ENCODE measurements at regions not wholly inside any gene's neighbourhood (a gene's known extent, or its start where the extent isn't known, plus 50 kb on each side); places are given as distances from the start of the nearest gene placed in this dataset.

DNA sequence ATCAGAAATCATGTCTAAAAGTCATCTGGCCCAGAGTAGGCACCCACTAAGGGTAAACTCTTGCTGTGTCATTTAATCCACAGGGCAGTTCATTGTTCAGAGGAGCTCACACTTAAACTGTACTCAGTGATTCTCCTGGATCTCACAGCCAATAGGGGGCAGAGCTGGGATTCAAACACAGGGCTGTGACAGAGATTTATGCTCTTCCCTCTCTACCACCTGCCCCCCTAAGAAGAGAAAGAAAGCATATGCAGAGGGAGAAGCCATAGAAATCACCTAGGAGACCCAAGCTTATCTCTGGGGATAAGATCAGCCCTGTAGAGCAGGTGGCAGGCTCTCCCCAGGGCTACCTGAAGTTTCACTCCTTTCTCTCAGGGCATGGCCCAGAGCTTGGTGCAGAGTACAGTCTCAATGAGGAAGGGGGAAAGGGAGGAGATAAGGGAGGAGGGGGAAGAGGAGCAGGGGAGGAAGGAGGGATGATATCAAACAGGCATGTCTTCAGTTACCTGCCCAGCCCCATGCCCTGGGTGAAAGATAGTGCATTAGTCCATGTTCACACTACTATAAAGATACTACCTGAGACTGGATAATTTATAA is 51.8 kb upstream of the ADPGK start:
- Histone ChIP-seq H3K4me3 (no peak overlapping the region), H3K36me3 (no peaks in the 10 kb centered on the region), H3K9me3 (no peaks in the 10 kb centered on the region), H3K27ac (no peak overlapping the region), H3K4me1 (no peaks in the 10 kb centered on the region), H3K27me3 (no peaks in the 10 kb centered on the region)
- TF ChIP-seq POLR2A (IDR thresholded peaks at IDR 0.05) (no peak), EP300 (IDR thresholded peaks at IDR 0.05) (no peak), POLR2AphosphoS5 (IDR thresholded peaks at IDR 0.05) (no peak)
- TF ChIP-seq, protein P1, sequence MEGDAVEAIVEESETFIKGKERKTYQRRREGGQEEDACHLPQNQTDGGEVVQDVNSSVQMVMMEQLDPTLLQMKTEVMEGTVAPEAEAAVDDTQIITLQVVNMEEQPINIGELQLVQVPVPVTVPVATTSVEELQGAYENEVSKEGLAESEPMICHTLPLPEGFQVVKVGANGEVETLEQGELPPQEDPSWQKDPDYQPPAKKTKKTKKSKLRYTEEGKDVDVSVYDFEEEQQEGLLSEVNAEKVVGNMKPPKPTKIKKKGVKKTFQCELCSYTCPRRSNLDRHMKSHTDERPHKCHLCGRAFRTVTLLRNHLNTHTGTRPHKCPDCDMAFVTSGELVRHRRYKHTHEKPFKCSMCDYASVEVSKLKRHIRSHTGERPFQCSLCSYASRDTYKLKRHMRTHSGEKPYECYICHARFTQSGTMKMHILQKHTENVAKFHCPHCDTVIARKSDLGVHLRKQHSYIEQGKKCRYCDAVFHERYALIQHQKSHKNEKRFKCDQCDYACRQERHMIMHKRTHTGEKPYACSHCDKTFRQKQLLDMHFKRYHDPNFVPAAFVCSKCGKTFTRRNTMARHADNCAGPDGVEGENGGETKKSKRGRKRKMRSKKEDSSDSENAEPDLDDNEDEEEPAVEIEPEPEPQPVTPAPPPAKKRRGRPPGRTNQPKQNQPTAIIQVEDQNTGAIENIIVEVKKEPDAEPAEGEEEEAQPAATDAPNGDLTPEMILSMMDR (IDR thresholded peaks at IDR 0.05), result no peak
- DNase-seq (ENCODE audit: low spot score in 2 of 2), result peak in 1 of 2 donors; percentile 24

DNA sequence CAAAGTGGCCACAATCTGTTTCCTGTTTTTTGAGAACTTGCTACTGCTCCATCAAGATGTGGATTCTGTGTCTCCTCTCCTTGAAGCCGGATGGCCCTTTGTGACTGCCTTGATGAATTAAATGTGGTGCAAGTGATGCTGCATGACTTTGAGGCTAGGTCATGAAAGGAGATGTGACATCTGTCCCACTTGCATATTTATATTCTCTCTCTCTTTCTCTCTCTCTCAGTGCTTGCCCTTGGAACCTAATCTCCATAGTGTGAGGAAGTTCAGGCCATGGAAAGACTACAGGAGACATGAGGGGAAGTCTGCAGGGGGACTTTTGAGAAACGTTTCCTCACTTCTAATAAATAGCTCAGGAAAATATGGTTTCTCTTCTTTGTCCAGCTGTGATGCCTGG is 50.0 kb upstream of the ADPGK start:
- no peaks in the 10 kb centered on the region for H3K27me3 ChIP-seq
- H3K27ac ChIP-seq, result no peak overlapping the region
- WGBS, result 61% methylated on average over 2 of the region's 2 CpGs
- no peaks in the 10 kb centered on the region for H3K4me1 ChIP-seq
- no peak for DNase-seq (ENCODE audit: low spot score in 2 of 2)
- no peak overlapping the region for H3K4me3 ChIP-seq
- H3K9me3 ChIP-seq, result no peaks in the 10 kb centered on the region
- TF ChIP-seq, protein P1 (IDR thresholded peaks at IDR 0.05), result no peak
- TF ChIP-seq POLR2AphosphoS5 (IDR thresholded peaks at IDR 0.05), result no peak
- TF ChIP-seq POLR2A (IDR thresholded peaks at IDR 0.05), result no peak
- no peak for TF ChIP-seq EP300 (IDR thresholded peaks at IDR 0.05)
- no peaks in the 10 kb centered on the region for H3K36me3 ChIP-seq

Data from suprapubic skin (tissue), 4 donors.